Stimulated activated CD4-positive, alpha-beta T cell treated with anti-CD3 and anti-CD28 coated beads, TNF-alpha, amount 100 ng/mL, for 1 hour (primary cell): ENCODE measurements at regions not wholly inside any gene's neighbourhood (a gene's known extent, or its start where the extent isn't known, plus 50 kb on each side); places are given as distances from the start of the nearest gene placed in this dataset.

Experiments
- DNase-seq, 3 donors: peaks; one replicate each; pipeline ENCODE4 v3.0.0-alpha.2; 2020; ENCODE audit warnings: low read depth in 3 of 3, low spot score in 1 of 3

- no peak for DNase-seq
Measured at GRCh38 chr12:92336641-92337040, 191.0 kb upstream of the BTG1 start.

GRCh38 chr12:92335831-92336230 is 190.2 kb upstream of the BTG1 start:
- DNase-seq = no peak

GRCh38 chr12:92334552-92334951 is 188.9 kb upstream of the BTG1 start:
- DNase-seq = no peak

GRCh38 chr12:92332552-92332951 is 186.9 kb upstream of the BTG1 start:
- no peak for DNase-seq

- DNase-seq = no peak
Measured at GRCh38 chr12:92331383-92331782, 185.7 kb upstream of the BTG1 start.

GRCh38 chr12:92330654-92331053 is 185.0 kb upstream of the BTG1 start:
- DNase-seq = no peak

GRCh38 chr12:92326877-92327276 is 181.2 kb upstream of the BTG1 start:
- no peak for DNase-seq

- DNase-seq = no peak
Measured at GRCh38 chr12:92324849-92325500, 179.3 kb upstream of the BTG1 start.

GRCh38 chr12:92312463-92312964 is 166.9 kb upstream of the BTG1 start:
- no peak for DNase-seq

GRCh38 chr12:92304371-92305055 is 158.9 kb upstream of the BTG1 start:
- DNase-seq = no peak

- no peak for DNase-seq
Measured at GRCh38 chr12:92302041-92302829, 156.6 kb upstream of the BTG1 start.

GRCh38 chr12:92301356-92301755 is 155.7 kb upstream of the BTG1 start:
- no peak for DNase-seq

- no peak for DNase-seq
Measured at GRCh38 chr12:92300777-92301176, 155.1 kb upstream of the BTG1 start.

- no peak for DNase-seq
Measured at GRCh38 chr12:92299744-92300143, 154.1 kb upstream of the BTG1 start.

- no peak for DNase-seq
Measured at GRCh38 chr12:92299344-92299743, 153.7 kb upstream of the BTG1 start.

- DNase-seq = no peak
Measured at GRCh38 chr12:92297932-92298696, 152.5 kb upstream of the BTG1 start.

- DNase-seq = no peak
Measured at GRCh38 chr12:92297405-92297804, 151.8 kb upstream of the BTG1 start.

GRCh38 chr12:92295523-92295922 is 149.9 kb upstream of the BTG1 start:
- DNase-seq = no peak

- no peak for DNase-seq
Measured at GRCh38 chr12:92294676-92295440, 149.2 kb upstream of the BTG1 start.

GRCh38 chr12:92292016-92292415 is 146.4 kb upstream of the BTG1 start:
- no peak for DNase-seq

- DNase-seq = no peak
Measured at GRCh38 chr12:92290886-92291285, 145.2 kb upstream of the BTG1 start.
